WERI-Rb-1 (cell line): ENCODE measurements at regions not wholly inside any gene's neighbourhood (a gene's known extent, or its start where the extent isn't known, plus 50 kb on each side); places are given as distances from the start of the nearest gene placed in this dataset.

Experiments
- DNase-seq: peaks from one replicate; pipeline ENCODE4 v3.0.0-alpha.2; 2020
- H3K27ac ChIP-seq: fragments of 250-450 bp; sonication (Bioruptor Pico); 2 replicates; pipeline ENCODE4 v1.5.1; 2020; ENCODE audit warnings: mild to moderate bottlenecking, moderate library complexity
- H3K27me3 ChIP-seq: fragments of 250-450 bp; sonication (Bioruptor Pico); 2 replicates; pipeline ENCODE4 v1.5.1; 2021; ENCODE audit warnings: mild to moderate bottlenecking, low read depth, moderate library complexity; ENCODE audit not compliant: insufficient read depth, severe bottlenecking
- H3K36me3 ChIP-seq: fragments of 250-450 bp; sonication (Bioruptor Pico); 2 replicates; pipeline ENCODE4 v1.5.1; 2020; ENCODE audit warnings: mild to moderate bottlenecking, moderate library complexity
- H3K4me3 ChIP-seq: 2 replicates; pipeline ENCODE4 v1.5.1; 2011; ENCODE audit warnings: low read depth, mild to moderate bottlenecking, control low read depth, low read length
- H3K9me3 ChIP-seq: fragments of 250-450 bp; sonication (Bioruptor Pico); 2 replicates; pipeline ENCODE4 v1.5.1; 2021; ENCODE audit warnings: mild to moderate bottlenecking, moderate library complexity; ENCODE audit not compliant: severe bottlenecking
- TF ChIP-seq, protein P1 (sequence below): IDR thresholded peaks from 2 replicates; pipeline ENCODE4 v1.5.1; 2011; ENCODE audit warnings: low read depth, mild to moderate bottlenecking, control low read depth, inconsistent platforms, low read length

- DNase-seq: no peak
- TF ChIP-seq, protein P1, sequence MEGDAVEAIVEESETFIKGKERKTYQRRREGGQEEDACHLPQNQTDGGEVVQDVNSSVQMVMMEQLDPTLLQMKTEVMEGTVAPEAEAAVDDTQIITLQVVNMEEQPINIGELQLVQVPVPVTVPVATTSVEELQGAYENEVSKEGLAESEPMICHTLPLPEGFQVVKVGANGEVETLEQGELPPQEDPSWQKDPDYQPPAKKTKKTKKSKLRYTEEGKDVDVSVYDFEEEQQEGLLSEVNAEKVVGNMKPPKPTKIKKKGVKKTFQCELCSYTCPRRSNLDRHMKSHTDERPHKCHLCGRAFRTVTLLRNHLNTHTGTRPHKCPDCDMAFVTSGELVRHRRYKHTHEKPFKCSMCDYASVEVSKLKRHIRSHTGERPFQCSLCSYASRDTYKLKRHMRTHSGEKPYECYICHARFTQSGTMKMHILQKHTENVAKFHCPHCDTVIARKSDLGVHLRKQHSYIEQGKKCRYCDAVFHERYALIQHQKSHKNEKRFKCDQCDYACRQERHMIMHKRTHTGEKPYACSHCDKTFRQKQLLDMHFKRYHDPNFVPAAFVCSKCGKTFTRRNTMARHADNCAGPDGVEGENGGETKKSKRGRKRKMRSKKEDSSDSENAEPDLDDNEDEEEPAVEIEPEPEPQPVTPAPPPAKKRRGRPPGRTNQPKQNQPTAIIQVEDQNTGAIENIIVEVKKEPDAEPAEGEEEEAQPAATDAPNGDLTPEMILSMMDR: no peak
- Histone ChIP-seq H3K9me3 (peaks cover 6% of the 10 kb centered on the region), H3K27ac (no peak overlapping the region), H3K36me3 (no peaks in the 10 kb centered on the region), H3K4me3 (no peak overlapping the region), H3K27me3 (no peaks in the 10 kb centered on the region)
Observed at GRCh38 chr4:41880022-41880837, 55.0 kb upstream of the TMEM33 start.

GRCh38 chr4:41879552-41879951 lies 55.7 kb upstream of the TMEM33 start:
- no peak for DNase-seq
- Histone ChIP-seq H3K27ac (no peak overlapping the region), H3K36me3 (no peaks in the 10 kb centered on the region), H3K27me3 (no peaks in the 10 kb centered on the region), H3K4me3 (no peak overlapping the region), H3K9me3 (peaks cover 6% of the 10 kb centered on the region)
- TF ChIP-seq, protein P1: no peak

GRCh38 chr4:41878991-41879491 lies 56.2 kb upstream of the TMEM33 start:
- H3K36me3 ChIP-seq: no peaks in the 10 kb centered on the region
- no peak overlapping the region for H3K4me3 ChIP-seq
- DNase-seq: no peak
- H3K27ac ChIP-seq: no peak overlapping the region
- TF ChIP-seq, protein P1: no peak
- peaks cover 6% of the 10 kb centered on the region for H3K9me3 ChIP-seq
- H3K27me3 ChIP-seq: no peaks in the 10 kb centered on the region

GRCh38 chr4:41878170-41878969 lies 56.9 kb upstream of the TMEM33 start:
- TF ChIP-seq, protein P1: no peak
- Histone ChIP-seq H3K36me3 (no peaks in the 10 kb centered on the region), H3K27me3 (no peaks in the 10 kb centered on the region), H3K27ac (no peak overlapping the region), H3K9me3 (peaks cover 6% of the 10 kb centered on the region), H3K4me3 (no peak overlapping the region)
- DNase-seq: no peak

GRCh38 chr4:41877020-41877796 lies 58.0 kb upstream of the TMEM33 start:
- H3K36me3 ChIP-seq: no peaks in the 10 kb centered on the region
- H3K27ac ChIP-seq: no peak overlapping the region
- H3K9me3 ChIP-seq: peaks cover 6% of the 10 kb centered on the region
- H3K4me3 ChIP-seq: no peak overlapping the region
- no peaks in the 10 kb centered on the region for H3K27me3 ChIP-seq
- no peak for DNase-seq
- TF ChIP-seq, protein P1: no peak
